ENCODE measurements at regions not wholly inside any gene's neighbourhood (a gene's known extent, or its start where the extent isn't known, plus 50 kb on each side); places are given as distances from the start of the nearest gene placed in this dataset.
"Not testable (repeated sequence)": the region's sequence is repeated elsewhere in the genome, so short reads cannot be mapped to it uniquely, and the experiment has no call there.

- no peak for DNase-seq (ENCODE audit: low spot score)
Observed at GRCh38 chr6:115270953-115271352, 789.7 kb downstream of the FRK start.

GRCh38 chr6:115241373-115241772 lies 819.3 kb downstream of the FRK start:
- no peak for DNase-seq (ENCODE audit: low spot score)

- no peak for DNase-seq (ENCODE audit: low spot score)
Observed at GRCh38 chr6:115221198-115221597, 839.5 kb downstream of the FRK start.

GRCh38 chr6:115220551-115221159 lies 840.0 kb downstream of the FRK start:
- DNase-seq (ENCODE audit: low spot score), result no peak

- DNase-seq (ENCODE audit: low spot score), result no peak
Observed at GRCh38 chr6:115219645-115220044, 841.0 kb downstream of the FRK start.

GRCh38 chr6:115216835-115217234 lies 843.9 kb downstream of the FRK start:
- no peak for DNase-seq (ENCODE audit: low spot score)

- no peak for DNase-seq (ENCODE audit: low spot score)
Observed at GRCh38 chr6:115214283-115214682, 846.4 kb downstream of the FRK start.

- no peak for DNase-seq (ENCODE audit: low spot score)
Observed at GRCh38 chr6:115203381-115203780, 857.3 kb downstream of the FRK start.

GRCh38 chr6:115194981-115195638 lies 852.3 kb upstream of the HS3ST5 start:
- DNase-seq (ENCODE audit: low spot score), result no peak

- DNase-seq (ENCODE audit: low spot score), result no peak
Observed at GRCh38 chr6:115191989-115192388, 849.2 kb upstream of the HS3ST5 start.

GRCh38 chr6:115190534-115190933 lies 847.7 kb upstream of the HS3ST5 start:
- no peak for DNase-seq (ENCODE audit: low spot score)

- not testable (repeated sequence) for DNase-seq (ENCODE audit: low spot score)
Observed at GRCh38 chr6:115175456-115175855, 832.6 kb upstream of the HS3ST5 start.

GRCh38 chr6:115165912-115166311 lies 823.1 kb upstream of the HS3ST5 start:
- DNase-seq (ENCODE audit: low spot score), result not testable (repeated sequence)

- DNase-seq (ENCODE audit: low spot score), result no peak
Observed at GRCh38 chr6:115159733-115160132, 816.9 kb upstream of the HS3ST5 start.

GRCh38 chr6:115137910-115138309 lies 795.1 kb upstream of the HS3ST5 start:
- DNase-seq (ENCODE audit: low spot score), result no peak

GRCh38 chr6:115133790-115134189 lies 791.0 kb upstream of the HS3ST5 start:
- DNase-seq (ENCODE audit: low spot score), result no peak

- DNase-seq (ENCODE audit: low spot score), result no peak
Observed at GRCh38 chr6:115131709-115132490, 789.1 kb upstream of the HS3ST5 start.

GRCh38 chr6:115121513-115121912 lies 778.7 kb upstream of the HS3ST5 start:
- not testable (repeated sequence) for DNase-seq (ENCODE audit: low spot score)

- DNase-seq (ENCODE audit: low spot score), result no peak
Observed at GRCh38 chr6:115120391-115120790, 777.6 kb upstream of the HS3ST5 start.

- DNase-seq (ENCODE audit: low spot score), result no peak
Observed at GRCh38 chr6:115091461-115091860, 748.6 kb upstream of the HS3ST5 start.

- no peak for DNase-seq (ENCODE audit: low spot score)
Observed at GRCh38 chr6:115078555-115078954, 735.7 kb upstream of the HS3ST5 start.

GRCh38 chr6:115071962-115072361 lies 729.1 kb upstream of the HS3ST5 start:
- DNase-seq (ENCODE audit: low spot score), result no peak

Measured in mucosa of gallbladder (tissue), 1 donor.